ENCODE measurements at regions not wholly inside any gene's neighbourhood (a gene's known extent, or its start where the extent isn't known, plus 50 kb on each side); places are given as distances from the start of the nearest gene placed in this dataset.

- TF ChIP-seq, protein P1, sequence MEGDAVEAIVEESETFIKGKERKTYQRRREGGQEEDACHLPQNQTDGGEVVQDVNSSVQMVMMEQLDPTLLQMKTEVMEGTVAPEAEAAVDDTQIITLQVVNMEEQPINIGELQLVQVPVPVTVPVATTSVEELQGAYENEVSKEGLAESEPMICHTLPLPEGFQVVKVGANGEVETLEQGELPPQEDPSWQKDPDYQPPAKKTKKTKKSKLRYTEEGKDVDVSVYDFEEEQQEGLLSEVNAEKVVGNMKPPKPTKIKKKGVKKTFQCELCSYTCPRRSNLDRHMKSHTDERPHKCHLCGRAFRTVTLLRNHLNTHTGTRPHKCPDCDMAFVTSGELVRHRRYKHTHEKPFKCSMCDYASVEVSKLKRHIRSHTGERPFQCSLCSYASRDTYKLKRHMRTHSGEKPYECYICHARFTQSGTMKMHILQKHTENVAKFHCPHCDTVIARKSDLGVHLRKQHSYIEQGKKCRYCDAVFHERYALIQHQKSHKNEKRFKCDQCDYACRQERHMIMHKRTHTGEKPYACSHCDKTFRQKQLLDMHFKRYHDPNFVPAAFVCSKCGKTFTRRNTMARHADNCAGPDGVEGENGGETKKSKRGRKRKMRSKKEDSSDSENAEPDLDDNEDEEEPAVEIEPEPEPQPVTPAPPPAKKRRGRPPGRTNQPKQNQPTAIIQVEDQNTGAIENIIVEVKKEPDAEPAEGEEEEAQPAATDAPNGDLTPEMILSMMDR (conservative IDR thresholded peaks at IDR 0.05; ENCODE audit: low read depth, low read length): no peak
- H3K4me3 ChIP-seq (ENCODE audit: low read length): no peak overlapping the region
- DNase-seq (ENCODE audit: low read depth): no peak
Observed at GRCh38 chr16:6110346-6110745, 1012.8 kb upstream of the EEF2KMT start.

DNA sequence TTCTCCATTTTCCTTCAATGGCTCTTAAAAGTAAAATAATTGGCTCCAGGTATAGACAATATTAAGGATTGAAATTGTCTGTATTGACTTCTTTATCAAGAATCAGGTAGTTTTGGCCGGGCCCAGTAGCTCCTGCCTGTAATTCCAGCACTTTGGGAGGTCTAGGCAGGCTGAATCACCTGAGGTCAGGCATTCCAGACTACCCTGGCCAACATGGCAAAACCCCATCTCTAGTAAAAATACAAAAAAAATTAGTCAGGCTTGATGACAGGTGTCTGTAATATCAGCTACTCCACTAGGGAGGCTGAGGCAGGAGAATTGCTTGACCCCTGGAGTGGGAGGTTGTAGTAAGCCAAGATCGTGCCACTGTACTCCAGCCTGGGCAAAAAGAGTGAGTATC lies 1008.5 kb upstream of the EEF2KMT start:
- TF ChIP-seq, protein P1 (conservative IDR thresholded peaks at IDR 0.05; ENCODE audit: low read depth, low read length): no peak
- DNase-seq (ENCODE audit: low read depth): no peak
- H3K4me3 ChIP-seq (ENCODE audit: low read length): no peak overlapping the region

DNA sequence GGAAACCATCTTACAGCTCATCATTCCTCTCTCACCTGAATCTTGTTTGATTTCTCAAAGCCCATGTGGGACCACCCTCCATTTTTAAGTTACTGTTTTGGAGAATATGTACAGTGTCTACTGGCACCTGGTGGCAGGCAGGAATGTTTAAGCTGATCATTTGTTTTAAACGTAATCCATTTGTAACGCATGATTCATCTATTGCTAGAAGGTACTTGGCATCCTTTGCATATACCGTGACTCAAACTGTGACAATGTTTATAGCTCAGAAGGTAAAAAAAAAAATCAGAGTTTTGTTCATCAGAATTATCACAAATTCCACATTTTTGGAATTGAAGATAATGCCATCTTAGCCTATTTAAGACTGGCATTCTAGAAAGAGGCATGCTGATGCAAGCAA lies 1007.5 kb upstream of the EEF2KMT start:
- H3K4me3 ChIP-seq (ENCODE audit: low read length): no peak overlapping the region
- TF ChIP-seq, protein P1 (conservative IDR thresholded peaks at IDR 0.05; ENCODE audit: low read depth, low read length): no peak
- peak; percentile 41 for DNase-seq (ENCODE audit: low read depth)

GRCh38 chr16:6104428-6104827 lies 1006.8 kb upstream of the EEF2KMT start:
- TF ChIP-seq, protein P1 (conservative IDR thresholded peaks at IDR 0.05; ENCODE audit: low read depth, low read length): no peak
- no peak overlapping the region for H3K4me3 ChIP-seq (ENCODE audit: low read length)
- DNase-seq (ENCODE audit: low read depth): no peak

- no peak for DNase-seq (ENCODE audit: low read depth)
- TF ChIP-seq, protein P1 (conservative IDR thresholded peaks at IDR 0.05; ENCODE audit: low read depth, low read length): no peak
- H3K4me3 ChIP-seq (ENCODE audit: low read length): no peak overlapping the region
Observed at GRCh38 chr16:6103561-6103960, 1006.0 kb upstream of the EEF2KMT start.

- TF ChIP-seq, protein P1 (conservative IDR thresholded peaks at IDR 0.05; ENCODE audit: low read depth, low read length): no peak
- DNase-seq (ENCODE audit: low read depth): no peak
- H3K4me3 ChIP-seq (ENCODE audit: low read length): no peak overlapping the region
Observed at GRCh38 chr16:6099102-6099501, 1001.5 kb upstream of the EEF2KMT start.

- H3K4me3 ChIP-seq (ENCODE audit: low read length): no peak overlapping the region
- TF ChIP-seq, protein P1 (conservative IDR thresholded peaks at IDR 0.05; ENCODE audit: low read depth, low read length): no peak
- DNase-seq (ENCODE audit: low read depth): no peak
Observed at GRCh38 chr16:6096931-6097670, 999.5 kb upstream of the EEF2KMT start.
